GM12872 (cell line): ENCODE measurements at regions not wholly inside any gene's neighbourhood (a gene's known extent, or its start where the extent isn't known, plus 50 kb on each side); places are given as distances from the start of the nearest gene placed in this dataset.

Source experiments
- TF ChIP-seq, protein P1 (sequence below): IDR thresholded peaks from 3 replicates; pipeline ENCODE4 v1.5.1; 2011; ENCODE audit warnings: low read depth, mild to moderate bottlenecking, low read length, moderate library complexity; ENCODE audit not compliant: insufficient read depth

DNA sequence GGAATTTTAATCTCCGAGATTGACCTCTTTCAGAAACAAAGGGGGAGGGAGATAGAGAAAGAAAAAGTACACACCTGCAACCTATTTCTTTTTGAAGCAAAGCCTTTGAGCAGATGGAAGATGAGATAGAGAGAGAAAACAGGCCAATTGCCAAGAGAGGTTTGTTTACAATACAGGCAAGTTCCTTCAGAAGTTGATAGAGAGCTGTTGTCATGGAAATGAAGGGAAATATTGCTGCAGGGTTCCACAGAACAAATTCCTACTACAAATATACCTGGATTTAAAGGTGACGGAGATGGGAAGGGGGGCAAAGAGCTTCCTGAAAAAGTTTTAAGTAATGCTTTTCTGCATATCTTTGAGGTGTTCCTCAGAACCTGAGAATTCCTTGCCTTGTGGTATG is 388.4 kb downstream of the NDFIP2 start:
- TF ChIP-seq, protein P1, sequence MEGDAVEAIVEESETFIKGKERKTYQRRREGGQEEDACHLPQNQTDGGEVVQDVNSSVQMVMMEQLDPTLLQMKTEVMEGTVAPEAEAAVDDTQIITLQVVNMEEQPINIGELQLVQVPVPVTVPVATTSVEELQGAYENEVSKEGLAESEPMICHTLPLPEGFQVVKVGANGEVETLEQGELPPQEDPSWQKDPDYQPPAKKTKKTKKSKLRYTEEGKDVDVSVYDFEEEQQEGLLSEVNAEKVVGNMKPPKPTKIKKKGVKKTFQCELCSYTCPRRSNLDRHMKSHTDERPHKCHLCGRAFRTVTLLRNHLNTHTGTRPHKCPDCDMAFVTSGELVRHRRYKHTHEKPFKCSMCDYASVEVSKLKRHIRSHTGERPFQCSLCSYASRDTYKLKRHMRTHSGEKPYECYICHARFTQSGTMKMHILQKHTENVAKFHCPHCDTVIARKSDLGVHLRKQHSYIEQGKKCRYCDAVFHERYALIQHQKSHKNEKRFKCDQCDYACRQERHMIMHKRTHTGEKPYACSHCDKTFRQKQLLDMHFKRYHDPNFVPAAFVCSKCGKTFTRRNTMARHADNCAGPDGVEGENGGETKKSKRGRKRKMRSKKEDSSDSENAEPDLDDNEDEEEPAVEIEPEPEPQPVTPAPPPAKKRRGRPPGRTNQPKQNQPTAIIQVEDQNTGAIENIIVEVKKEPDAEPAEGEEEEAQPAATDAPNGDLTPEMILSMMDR, result no peak

DNA sequence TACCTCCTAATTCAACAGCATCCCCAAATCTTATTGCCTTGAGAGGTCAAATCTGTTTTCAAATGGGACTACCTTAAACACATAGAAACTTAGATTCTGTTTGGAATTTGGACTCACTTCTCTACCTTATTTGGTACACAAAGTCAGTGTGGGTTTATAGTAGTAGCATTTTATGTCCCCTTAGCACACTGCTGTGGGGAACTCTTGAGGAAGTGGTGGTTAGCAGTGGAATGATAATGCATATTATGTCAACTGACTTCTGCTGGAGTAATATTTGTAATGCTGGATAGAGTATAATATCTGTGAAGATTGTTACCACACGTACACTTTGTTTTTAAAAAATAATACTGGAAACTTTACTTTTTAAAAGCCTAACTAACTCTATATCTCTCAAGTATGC is 386.3 kb downstream of the NDFIP2 start:
- TF ChIP-seq, protein P1, result no peak

DNA sequence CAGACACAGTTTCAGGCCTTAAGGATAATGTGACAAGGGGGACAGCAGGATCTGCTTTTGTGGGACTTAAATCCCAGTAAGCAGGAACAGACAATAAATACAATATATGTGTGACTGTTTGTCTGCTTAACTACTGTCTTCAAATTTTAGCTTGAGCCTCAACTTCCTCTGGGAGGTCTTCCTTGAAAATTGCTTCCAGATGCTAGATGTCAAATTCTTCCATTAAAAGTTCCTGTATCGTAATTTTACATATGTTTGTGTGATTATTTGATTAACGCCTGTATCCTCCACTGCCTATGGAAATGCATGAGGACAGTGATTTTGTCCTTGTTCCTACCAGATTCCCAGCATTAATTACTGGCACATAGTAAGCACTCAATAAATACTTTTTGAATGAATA is 385.5 kb downstream of the NDFIP2 start:
- TF ChIP-seq, protein P1, result no peak

DNA sequence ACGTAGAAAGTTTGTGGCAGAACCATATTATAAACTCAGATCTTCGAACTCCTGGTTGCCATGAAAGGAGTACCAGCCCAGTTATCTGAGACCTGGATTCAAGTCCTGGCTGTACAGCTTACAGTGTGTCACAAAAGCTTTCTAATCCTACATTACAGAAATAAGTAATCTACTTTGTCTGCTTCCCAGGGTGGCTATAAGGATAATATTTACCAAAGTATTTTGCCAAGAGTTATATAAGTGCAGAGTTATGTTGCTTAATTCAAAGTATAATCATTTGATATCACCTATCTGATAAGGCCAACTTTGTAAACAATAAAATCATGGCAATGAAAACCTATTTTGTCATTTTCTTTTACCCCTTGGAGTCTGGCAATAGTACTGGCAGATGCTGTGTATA is 381.6 kb downstream of the NDFIP2 start:
- TF ChIP-seq, protein P1, result no peak

DNA sequence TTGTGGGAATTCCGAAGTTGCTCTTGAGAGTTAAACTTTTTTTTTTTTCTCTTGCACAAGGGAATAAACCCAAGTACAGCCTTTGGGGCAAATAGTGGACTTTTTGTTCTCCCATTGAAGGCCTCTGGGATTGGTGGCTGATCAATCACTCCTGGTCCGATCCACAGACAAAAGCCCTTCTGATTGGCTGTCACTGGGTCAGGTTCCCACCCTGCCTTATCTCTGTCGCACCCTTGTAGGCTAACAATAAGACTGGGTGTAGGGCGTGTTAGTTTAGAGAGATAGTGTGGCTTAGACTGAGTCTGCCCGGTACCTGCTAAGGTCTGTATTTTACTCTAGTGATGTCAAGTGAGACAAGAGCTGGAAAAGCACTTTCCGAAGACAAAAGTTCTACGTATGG is 380.8 kb downstream of the NDFIP2 start:
- TF ChIP-seq, protein P1, result no peak

DNA sequence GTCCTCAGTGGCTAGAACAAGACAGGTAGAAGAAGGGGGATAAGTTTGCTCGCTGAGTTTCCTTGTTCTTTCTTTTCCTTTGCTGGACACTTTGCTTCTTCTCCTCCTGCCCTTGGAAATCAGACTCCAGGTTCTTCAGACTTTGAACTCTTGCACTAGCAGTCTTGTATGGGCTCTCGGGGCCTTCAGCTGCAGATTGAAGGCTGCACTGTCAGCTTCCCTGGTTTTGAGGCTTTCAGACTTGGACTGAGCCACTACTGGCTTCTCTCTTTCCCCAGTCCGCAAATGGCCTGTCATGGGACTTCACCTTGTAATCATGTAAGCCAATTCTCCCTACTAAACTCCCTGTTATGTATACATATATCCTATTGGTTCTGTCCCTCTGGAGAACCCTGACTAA is 379.8 kb downstream of the NDFIP2 start:
- TF ChIP-seq, protein P1, result no peak

DNA sequence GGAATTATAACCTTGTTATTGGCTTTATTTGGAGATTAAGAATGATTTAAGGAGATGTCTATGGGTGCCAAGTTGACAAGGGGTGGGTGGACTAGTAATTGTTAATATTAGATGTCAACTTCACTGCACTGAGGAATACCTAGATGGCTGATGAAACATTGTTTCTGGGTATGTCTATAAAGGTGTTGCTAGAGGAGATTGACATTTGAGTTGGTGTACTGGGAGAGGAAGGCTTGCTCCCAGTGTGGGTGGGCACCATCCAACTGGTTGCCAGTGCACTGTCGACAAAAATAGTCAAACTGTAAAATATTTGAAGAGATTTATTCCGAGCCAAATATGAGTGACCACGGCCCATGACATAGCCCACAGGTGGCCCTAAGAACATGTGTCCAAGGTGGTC is 378.8 kb downstream of the NDFIP2 start:
- TF ChIP-seq, protein P1, result no peak

DNA sequence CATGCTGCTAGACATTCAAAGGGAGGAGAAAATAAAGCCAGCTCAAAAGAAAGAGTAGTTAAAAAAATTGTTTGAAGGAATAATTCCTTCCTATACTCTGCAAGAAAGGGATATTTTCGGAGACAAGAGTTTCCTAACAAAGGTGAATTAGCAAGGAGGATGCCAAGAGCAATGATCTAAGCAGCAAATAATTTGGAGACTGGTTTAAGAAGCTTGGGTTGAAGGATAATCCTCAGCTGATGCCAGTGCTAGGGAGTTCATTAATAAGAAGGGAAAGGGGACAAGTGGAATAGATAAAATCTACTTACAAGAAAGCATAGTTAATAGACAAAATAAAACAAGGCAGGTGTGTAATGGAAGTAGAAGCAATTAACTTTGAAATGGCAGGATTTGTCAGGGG is 372.3 kb downstream of the NDFIP2 start:
- TF ChIP-seq, protein P1, result no peak
